Lung (tissue), 11 donors: ENCODE measurements at regions not wholly inside any gene's neighbourhood (a gene's known extent, or its start where the extent isn't known, plus 50 kb on each side); places are given as distances from the start of the nearest gene placed in this dataset.

ENCODE experiments used
- ATAC-seq: fragments of 200-7000 bp; cut with Tn5 transposase; one replicate; pipeline ENCODE4 v1.9.1; 2020; ENCODE audit warnings: moderate number of reproducible peaks; ENCODE audit not compliant: insufficient read depth, low FRiP score
- DNase-seq, 3 donors: peaks; one replicate each; pipeline ENCODE4 v3.0.0-alpha.2; 2013 to 2017
- H3K27ac ChIP-seq, 2 donors: one replicate each; pipeline ENCODE4 v1.5.1; 2013; ENCODE audit warnings: mild to moderate bottlenecking in 2 of 2, moderate library complexity in 2 of 2, control low read depth in 1 of 2, inconsistent platforms in 1 of 2, low read depth in 1 of 2, low read length in 1 of 2
- H3K27me3 ChIP-seq, 3 donors: one replicate each; pipeline ENCODE4 v1.5.1; 2013; ENCODE audit warnings: low read length in 2 of 3; ENCODE audit not compliant: control insufficient read depth in 3 of 3, insufficient read depth in 3 of 3
- H3K36me3 ChIP-seq, 4 donors: one replicate each; pipeline ENCODE4 v1.5.1; 2013; ENCODE audit warnings: low read length in 4 of 4, mild to moderate bottlenecking in 1 of 4, moderate library complexity in 1 of 4; ENCODE audit not compliant: control insufficient read depth in 4 of 4, insufficient read depth in 4 of 4
- H3K4me1 ChIP-seq, 5 donors: one replicate each; pipeline ENCODE4 v1.5.1; 2013; ENCODE audit warnings: low read length in 5 of 5, mild to moderate bottlenecking in 2 of 5, moderate library complexity in 1 of 5; ENCODE audit not compliant: control insufficient read depth in 5 of 5, insufficient read depth in 5 of 5
- H3K4me3 ChIP-seq: one replicate; pipeline ENCODE4 v1.5.1; 2013; ENCODE audit warnings: mild to moderate bottlenecking, control low read depth, moderate library complexity
- H3K9ac ChIP-seq, 2 donors: one replicate each; pipeline ENCODE4 v1.5.1; 2013; ENCODE audit warnings: low read length in 2 of 2, control low read depth in 1 of 2; ENCODE audit not compliant: insufficient read depth in 1 of 2
- H3K9me3 ChIP-seq, 4 donors: one replicate each; pipeline ENCODE4 v1.5.1; 2013; ENCODE audit warnings: low read length in 3 of 4, mild to moderate bottlenecking in 1 of 4, moderate library complexity in 1 of 4; ENCODE audit not compliant: control insufficient read depth in 4 of 4, insufficient read depth in 3 of 4
- CTCF ChIP-seq: IDR thresholded peaks from 2 replicates; pipeline ENCODE4 v1.5.1; 2012; ENCODE audit warnings: mild to moderate bottlenecking; ENCODE audit errors: control extremely low read depth, extremely low read depth
- WGBS, 2 donors: extraction: QIAGEN DNeasy Blood & Tissue Kit; methylation state at CpG; one replicate each; pipeline ENCODE4 v1.1.7; 2013; 5-methylcytosine and 5-hydroxymethylcytosine counted together
- donor health status: control.
- donor health status: control.
- donor health status: Bipolar disorder and iron deficiency.
- donor health status: healthy.
- donor health status: DM: yes; HTN: yes; CAD: no.

- Histone ChIP-seq H3K4me3 (no peak overlapping the region), H3K27me3 (no peaks in the 10 kb centered on the region), H3K9me3 (no peaks in the 10 kb centered on the region), H3K36me3 (no peaks in the 10 kb centered on the region), H3K4me1 (no peaks in the 10 kb centered on the region), H3K27ac (no peak overlapping the region), H3K9ac (no peak overlapping the region)
- DNase-seq, result no peak
- TF ChIP-seq CTCF, result no peak
- no peak for ATAC-seq
- 92% methylated on average over 4 of the region's 4 CpGs for WGBS, 2 donors
Measured at GRCh38 chr18:55663891-55664290, 75.9 kb upstream of the TCF4 start.

- H3K9me3 ChIP-seq, result no peaks in the 10 kb centered on the region
- H3K27ac ChIP-seq, result no peak overlapping the region
- WGBS, 2 donors, result 83 to 93% methylated on average over 2 of the region's 2 CpGs
- no peaks in the 10 kb centered on the region for H3K4me1 ChIP-seq
- H3K36me3 ChIP-seq, result no peaks in the 10 kb centered on the region
- H3K27me3 ChIP-seq, result no peaks in the 10 kb centered on the region
- DNase-seq (no peak), ATAC-seq (no peak)
- TF ChIP-seq CTCF, result no peak
- H3K4me3 ChIP-seq, result no peak overlapping the region
- H3K9ac ChIP-seq, result no peak overlapping the region
Measured at GRCh38 chr18:55658598-55658997, 70.6 kb upstream of the TCF4 start.

DNA sequence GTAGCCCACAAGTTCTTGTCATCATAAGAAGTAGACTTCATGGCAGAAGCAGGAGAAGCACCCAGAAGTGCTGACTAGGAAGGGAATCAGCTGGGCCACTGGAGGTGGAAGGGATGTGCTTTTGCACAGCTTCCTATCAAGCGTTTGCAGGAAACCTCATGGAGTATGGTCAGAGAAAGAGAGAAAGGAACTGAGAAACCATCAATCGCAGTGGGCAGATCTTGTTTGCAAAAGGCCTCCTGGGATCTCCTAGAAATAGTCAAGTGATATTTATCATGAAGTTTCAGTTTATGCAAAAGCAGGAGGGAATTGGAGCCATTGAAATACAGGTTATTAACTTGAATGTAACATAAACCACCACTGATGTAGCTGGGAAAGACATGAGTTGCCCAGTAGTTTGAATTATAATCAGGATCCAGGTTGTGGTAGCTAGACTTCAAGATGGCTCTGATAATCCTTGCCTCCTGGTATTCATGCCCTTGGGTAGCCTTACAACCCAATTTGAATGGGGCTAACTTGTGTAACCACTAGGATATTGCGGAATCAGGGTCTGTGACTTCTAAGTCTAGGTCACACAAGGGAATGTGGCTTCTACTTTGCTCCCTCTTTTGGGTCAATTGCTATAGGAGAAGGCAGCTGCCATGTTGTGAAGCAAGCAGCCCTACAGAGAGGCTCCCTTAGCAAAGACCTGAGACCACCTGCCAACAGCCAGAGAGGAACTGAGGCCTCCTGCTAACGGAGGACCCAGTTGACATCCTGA lies 69.8 kb upstream of the TCF4 start:
- H3K27me3 ChIP-seq, result no peaks in the 10 kb centered on the region
- H3K9me3 ChIP-seq, result no peaks in the 10 kb centered on the region
- no peak for TF ChIP-seq CTCF
- WGBS, 2 donors, result 52 to 76% methylated on average over 4 of the region's 4 CpGs
- no peak overlapping the region for H3K4me3 ChIP-seq
- ATAC-seq, result no peak
- no peaks in the 10 kb centered on the region for H3K36me3 ChIP-seq
- no peak for DNase-seq
- H3K27ac ChIP-seq, result no peak overlapping the region
- H3K9ac ChIP-seq, result no peak overlapping the region
- H3K4me1 ChIP-seq, result no peaks in the 10 kb centered on the region

DNA sequence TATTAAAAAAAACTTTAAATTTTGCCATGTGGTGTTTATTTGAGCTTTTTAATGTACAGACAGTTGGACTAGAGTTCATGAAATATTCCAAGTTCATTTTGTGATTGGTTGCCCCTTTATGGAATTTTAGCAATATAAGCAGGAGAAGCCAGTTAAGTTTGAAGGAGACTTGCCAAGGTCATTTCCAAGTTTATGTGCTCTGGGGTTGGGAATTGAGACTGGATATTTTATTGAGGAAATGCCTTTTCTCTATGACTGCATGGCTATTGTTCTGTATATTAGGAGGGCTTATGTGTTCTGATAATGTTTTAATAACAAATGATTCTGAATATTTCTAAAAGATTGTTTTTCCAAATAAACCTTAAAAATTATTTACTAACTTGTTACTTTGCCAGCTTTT lies 67.0 kb upstream of the TCF4 start:
- Histone ChIP-seq H3K27me3 (no peaks in the 10 kb centered on the region), H3K36me3 (no peaks in the 10 kb centered on the region), H3K9ac (no peak overlapping the region), H3K27ac (no peak overlapping the region), H3K9me3 (no peaks in the 10 kb centered on the region), H3K4me1 (no peaks in the 10 kb centered on the region), H3K4me3 (no peak overlapping the region)
- no peak for TF ChIP-seq CTCF
- DNase-seq (peak in 1 of 3 donors; percentile 29), ATAC-seq (no peak)
